ENCODE measurements at regions not wholly inside any gene's neighbourhood (a gene's known extent, or its start where the extent isn't known, plus 50 kb on each side); places are given as distances from the start of the nearest gene placed in this dataset.

DNA sequence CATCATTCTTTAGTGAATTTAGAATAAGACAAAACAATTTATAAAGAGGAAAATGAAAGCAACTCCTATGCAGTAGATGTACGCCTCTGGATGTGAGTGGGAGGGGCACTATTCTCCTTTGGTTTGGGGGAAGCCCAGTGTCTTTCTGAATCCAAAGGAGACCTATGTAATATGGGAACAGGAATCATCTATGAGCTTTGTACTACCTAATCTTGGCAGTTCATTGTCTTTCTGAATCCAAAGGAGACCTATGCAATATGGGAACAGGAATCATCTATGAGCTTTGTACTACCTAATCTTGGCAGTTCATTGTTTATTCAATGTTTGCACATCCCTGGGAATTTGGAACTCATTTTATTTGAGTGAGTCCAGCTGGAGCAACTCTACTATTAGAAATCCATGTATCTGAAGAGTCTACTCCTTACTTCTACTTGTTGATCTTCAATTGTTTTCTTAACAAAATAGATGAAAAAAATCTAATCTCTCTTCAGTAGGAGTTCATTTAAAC lies 401.1 kb upstream of the LRATD1 start:
- DNase-seq (ENCODE audit: low spot score) = no peak
- FAIRE-seq = no peak

DNA sequence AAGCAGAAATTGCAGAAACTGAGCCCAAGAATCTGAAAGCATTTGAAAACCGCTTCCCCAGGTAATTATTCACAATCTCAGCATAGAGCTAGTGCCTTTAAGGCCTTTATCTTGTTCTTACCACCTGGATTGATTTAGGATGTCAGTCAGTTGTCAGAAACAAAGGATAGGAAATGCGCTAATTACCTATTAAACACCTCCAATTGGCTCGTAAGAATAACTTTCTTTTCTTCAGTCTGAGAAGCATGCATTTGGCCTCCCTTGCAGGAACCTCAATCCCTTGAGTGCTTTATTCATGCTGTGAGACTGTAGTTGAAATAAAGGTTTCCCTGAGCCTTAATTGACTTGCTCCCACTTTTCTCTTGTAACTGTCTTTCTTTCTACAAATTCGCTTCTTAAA lies 400.3 kb upstream of the LRATD1 start:
- FAIRE-seq (no peak), DNase-seq (ENCODE audit: low spot score) (no peak)

DNA sequence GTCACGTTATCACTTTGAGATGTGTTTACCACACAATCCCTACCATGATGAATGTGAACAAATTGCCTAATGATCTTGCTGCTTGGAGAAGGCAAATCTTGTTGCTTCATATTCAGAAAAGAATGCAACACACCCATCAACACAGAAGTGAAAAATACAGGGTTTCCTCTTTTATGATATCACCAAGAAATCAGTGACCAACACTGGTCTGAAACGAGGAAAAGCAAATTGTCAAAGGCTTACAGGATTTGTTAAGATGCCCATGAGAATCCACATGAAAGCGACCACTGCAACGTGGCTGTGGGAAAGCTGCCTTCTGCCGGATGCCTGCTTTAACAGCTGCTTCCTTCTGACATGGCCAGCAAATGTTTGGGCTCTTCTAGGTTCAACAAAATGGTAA lies 397.6 kb upstream of the LRATD1 start:
- DNase-seq (ENCODE audit: low spot score) = no peak
- no peak for FAIRE-seq

DNA sequence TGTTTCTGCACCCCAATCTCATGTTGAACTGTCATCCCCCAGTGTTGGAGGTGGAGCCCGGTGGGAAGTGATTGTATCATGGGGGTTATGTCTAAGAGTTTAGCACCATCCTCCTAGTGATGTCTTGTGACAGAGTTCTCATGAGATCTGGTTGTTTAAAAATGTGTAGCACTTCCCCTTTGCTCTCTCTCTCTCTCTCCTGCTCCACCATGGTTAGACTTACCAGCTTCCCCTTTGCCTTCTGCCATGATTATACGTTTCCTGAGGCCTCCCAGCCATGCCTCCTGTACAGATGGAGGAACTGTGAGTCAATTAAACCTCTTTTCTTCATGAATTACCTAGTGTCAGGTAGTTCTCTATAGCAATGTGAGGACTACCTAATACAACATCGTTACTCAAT lies 396.9 kb upstream of the LRATD1 start:
- FAIRE-seq (no peak), DNase-seq (ENCODE audit: low spot score) (no peak)

DNA sequence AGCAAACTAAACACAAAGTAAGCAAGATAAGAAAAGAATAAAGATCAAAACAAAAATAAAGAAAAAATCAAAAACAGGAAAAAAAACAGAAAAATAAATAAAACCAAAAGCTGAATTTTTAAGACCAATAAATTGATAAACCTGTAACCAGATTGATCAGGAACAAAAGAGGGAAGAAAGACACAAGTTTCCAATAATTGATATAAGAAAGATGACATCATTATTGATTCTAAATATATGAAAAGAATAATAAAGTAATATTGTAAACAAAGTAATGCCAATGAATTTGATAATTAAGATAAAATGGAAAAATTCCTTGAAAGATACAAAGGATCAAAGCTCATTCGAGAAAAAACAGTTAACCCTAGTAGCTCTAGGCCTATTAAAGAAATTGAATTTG lies 394.6 kb upstream of the LRATD1 start:
- DNase-seq (ENCODE audit: low spot score) (no peak), FAIRE-seq (no peak)

DNA sequence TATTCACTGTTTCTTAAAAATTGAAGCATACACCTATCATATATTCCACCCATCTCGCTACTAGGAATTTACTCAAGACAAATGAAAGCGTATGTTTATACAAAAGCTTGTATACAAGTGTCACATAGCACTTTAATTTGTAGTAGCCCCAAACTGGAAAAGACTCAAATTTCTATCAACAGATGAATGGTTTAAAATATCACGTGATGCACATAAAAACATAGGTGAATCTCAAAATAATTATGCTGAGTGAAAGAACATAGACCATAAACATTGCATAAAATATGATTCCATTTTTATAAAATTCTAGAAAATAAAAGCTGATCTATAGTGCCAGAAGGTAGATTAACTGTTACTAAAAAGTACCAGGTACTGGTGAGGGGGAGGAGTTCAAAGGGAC lies 392.9 kb upstream of the LRATD1 start:
- FAIRE-seq (no peak), DNase-seq (ENCODE audit: low spot score) (no peak)

DNA sequence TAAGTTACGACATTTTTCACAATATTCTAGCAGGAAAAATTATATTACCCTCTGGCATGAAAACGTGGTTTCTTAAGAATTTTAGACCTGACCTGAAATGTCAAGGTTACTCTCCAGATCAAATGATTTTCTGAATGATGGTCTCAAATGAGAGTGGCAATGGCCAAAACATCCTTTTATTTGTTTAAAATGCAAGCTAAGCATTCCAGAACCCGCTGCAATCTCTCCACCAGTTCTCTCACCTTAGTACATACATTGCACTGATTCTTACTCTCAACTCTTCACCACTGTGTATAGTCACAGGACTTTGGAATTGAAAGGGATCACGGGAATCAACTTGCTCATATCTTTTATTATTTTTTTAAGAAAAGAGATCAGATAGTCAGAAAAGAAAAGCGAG lies 391.6 kb upstream of the LRATD1 start:
- FAIRE-seq (no peak), DNase-seq (ENCODE audit: low spot score) (no peak)

DNA sequence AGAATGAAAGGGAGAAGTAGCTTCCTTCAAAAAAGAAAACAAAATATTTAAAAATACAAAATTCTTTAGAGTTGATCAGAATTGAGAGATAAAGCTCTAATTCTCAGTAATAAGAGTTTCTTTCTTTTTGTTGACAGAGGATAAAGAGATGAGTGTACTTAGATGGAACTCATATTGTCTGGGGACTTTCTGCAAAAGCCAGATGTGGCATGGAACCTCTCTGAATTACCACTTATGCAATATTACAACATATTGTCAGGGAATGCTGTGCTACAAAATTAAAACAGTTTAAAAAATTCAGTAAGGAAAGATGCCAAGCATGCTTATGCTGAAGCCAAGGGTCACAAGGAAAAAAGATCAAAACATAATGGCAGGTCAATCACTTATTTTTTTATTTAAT lies 386.6 kb upstream of the LRATD1 start:
- FAIRE-seq = no peak
- DNase-seq (ENCODE audit: low spot score) = no peak

DNA sequence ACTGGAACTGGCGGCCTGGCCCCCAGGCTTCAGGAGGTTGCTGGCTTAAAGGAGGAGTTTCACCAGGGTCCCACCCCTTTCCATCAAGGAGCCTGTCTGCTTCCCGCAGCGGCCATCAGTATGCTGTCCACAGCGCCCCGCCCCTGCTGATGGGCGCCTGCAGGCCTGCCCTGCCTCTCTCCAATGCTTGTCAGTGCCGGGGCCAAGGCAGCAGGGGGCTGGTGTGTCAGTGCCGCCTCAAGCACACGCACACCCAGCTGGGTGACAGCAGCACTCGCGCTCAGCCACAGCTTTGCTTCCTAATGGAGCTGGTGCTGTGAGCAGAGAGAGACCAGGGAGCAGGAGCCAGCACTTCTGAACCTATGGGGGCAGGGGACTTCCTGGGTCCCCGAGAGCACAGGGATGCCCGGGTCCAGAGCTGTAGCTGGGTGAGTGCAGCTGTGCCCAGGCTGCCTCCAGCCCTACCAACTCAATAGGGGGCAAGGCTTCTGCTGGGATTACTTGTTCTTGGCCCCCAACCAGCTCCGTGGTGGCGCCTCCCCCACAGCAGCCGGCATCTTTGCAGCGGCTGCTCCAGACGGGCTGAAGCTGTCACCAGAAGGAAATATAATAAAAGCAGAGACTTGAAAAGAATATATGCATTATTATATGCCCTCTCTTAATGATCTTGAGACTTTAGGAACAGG lies 377.2 kb upstream of the LRATD1 start:
- DNase-seq (ENCODE audit: low spot score) = no peak
- FAIRE-seq = peak; percentile 66

DNA sequence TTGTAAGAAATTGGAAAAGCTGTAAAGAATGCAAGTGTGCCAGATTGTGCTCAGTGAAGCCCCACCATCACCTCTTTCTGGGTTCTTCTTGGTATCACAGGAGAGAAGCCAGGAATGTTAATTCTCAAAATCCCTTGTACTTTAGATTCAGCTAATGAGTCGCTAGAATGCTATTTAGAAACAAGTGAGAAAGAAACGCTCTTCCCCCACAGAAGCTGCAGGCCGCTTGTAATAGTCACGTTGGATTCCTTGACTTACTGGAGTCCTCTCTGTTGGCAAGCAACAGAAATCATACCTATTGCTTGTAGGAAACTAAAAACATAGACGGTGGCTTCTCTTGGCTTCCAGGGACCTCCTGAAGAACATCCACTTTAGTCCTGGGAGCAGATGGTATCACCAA lies 375.6 kb upstream of the LRATD1 start:
- DNase-seq (ENCODE audit: low spot score) = no peak
- FAIRE-seq = no peak

DNA sequence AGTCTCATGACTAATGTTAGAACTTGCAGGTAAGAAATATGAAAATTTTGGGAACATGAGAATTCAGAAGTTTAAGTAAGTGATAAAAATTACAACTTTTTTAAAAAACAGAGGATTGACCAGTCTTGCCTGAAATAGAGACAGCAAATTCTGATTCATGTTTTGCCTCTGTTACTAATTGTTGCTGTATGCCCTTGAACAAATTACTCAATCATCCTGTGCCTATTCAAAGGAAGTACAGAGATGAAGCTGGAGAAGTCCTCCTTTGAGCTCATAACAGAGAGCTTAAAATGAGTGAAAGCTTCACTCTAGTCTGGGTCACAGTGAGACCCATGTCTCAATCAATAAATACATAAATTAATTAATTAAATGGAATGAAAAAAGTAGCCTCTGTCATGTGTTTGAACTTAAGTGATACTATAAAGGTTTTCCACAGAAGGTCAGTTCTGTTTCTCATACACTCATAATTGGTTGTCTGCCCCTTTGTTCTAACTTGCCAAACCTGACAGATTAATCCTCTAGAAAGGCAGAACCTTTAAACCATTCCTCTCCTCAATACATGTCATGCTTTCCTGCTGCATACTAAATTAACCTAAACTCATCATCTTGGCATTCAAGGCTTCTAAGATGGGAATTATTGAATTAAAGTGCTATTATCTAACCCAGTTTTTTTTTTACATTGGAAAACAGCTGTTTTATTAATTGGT lies 374.6 kb upstream of the LRATD1 start:
- FAIRE-seq (no peak), DNase-seq (ENCODE audit: low spot score) (no peak)

DNA sequence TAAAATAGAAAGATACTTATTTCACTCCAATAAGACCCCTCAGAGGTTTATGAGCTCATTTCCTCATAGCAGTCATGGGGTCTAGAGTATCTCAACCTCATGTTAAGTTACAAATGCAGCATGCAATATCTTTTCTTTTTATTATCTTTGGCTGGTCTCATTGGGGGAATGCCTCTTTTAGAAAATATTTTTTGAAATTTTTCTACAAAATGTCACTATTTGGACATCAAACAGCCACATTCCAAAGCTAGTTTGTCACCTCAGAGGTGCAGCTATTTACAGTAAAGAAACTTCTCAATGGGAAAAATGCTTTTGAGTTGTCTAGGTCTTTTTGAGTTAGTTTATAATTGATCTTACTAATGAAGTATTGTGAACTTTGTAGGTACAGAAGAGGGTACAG lies 370.7 kb upstream of the LRATD1 start:
- DNase-seq (ENCODE audit: low spot score) = peak; percentile 11

DNA sequence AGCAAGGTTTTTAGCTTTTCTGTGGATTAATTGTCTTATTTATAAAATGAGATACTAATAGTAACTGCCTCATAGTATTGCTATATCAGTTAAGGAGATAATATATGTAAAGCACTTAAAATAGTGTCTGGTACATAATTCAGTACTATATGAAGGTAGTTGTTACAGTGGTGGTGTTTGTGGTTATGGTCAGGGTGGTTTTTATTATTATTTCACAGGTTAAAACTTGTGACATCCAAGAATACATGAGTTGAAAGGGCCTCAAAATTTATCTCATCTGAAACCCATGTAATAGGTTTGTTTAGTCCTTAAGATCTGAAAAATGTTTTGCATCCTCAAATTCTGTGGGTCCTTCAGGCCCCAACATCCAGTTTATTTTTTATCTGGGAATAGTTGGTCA lies 369.5 kb upstream of the LRATD1 start:
- no peak for FAIRE-seq
- DNase-seq (ENCODE audit: low spot score) = no peak

More for the DNA sequence above, 370.7 kb upstream of the LRATD1 start:
- no peak for FAIRE-seq

DNA sequence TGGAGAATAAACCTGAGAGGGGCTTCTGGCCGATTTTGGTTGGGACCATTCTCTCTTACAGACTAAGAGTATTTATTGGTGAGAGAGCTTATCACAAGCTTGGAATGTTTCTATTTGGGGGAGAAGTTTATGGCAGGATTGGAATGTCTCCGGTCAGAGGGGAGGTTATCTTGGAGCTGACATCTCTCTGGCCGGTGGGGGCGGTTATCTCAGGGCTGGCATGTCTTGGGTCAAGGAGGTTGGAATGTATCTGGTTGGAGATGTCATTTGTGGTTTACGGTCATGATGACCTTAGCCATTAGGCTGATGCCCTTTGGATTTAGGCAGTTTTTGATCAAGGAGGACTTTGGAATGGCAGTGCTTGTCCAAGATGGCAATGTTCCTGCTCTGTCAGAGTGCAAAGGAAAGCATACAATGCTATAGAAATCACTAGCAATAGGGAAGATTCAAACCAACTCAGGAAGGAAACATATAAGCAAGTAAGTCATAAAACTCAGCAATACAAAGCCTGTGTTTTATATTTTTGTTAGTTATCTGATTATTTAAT lies 362.4 kb upstream of the LRATD1 start:
- no peak for FAIRE-seq
- no peak for DNase-seq (ENCODE audit: low spot score)

DNA sequence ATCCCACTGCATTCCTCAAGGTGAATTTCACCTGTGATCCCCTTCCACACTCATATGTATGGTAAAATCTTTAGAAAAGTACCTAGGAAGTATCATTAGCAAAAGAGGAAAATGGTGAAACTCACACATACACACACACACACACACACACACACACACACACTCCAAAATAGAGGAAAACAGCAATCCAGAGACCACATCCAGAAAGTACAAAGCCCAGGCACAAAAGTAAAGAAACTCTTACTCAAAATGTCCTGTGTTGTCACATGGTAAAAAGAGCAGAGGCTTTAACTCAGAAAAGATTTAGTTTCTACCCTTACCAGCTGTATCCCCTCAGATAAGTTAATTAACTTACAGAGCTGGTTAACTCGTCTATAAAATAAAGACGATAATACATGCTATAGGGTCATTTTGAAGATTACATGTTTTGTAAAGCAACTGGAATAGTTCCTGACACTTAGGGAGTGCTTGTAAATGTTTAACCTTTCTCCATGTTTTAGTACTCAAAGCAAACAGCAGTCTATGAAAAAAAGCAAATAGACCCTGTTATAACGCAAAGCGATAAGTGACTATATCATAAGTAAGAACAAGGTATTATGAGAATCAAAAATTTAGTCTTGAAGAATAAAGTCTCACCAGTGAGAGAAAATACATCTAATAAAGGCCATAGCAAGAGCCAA lies 360.0 kb upstream of the LRATD1 start:
- FAIRE-seq (no peak), DNase-seq (ENCODE audit: low spot score) (no peak)

DNA sequence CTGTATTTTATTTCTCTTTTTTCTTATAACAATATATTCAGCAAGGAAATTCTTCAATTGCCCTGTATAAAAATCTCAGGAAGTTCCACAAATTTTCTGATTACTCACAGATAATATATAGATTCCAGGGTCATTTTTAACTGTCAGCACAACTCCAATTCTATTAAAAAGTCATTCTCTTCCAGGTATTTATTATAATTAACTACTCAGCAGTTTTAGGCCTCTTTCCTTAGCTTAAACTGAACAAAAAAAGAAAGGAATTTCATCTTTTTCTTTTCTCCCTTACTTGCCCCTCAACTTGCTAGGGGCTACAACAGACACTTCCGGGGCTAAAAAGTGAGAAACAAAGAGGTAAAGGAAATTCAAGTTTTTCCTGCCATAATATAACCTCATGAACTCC lies 358.9 kb upstream of the LRATD1 start:
- FAIRE-seq (no peak), DNase-seq (ENCODE audit: low spot score) (no peak)

DNA sequence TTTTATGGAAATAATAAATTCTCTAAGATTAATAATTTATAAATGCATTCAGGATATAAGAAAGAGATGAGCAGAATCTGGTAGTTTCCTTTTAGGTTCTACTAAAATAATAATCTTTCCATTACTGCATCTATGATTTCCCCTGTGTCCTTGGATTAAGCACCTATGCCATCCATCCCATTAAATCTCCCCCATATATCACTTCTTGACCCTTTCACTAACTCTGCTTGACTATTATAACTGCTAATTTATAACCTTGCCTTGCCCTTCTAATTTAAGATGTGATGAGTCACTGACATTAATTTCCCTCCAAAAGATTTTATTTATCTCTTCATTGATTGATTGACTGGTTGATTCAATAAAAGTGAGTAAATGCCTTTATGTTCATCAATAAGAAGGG lies 348.3 kb upstream of the LRATD1 start:
- no peak for FAIRE-seq
- DNase-seq (ENCODE audit: low spot score) = no peak

DNA sequence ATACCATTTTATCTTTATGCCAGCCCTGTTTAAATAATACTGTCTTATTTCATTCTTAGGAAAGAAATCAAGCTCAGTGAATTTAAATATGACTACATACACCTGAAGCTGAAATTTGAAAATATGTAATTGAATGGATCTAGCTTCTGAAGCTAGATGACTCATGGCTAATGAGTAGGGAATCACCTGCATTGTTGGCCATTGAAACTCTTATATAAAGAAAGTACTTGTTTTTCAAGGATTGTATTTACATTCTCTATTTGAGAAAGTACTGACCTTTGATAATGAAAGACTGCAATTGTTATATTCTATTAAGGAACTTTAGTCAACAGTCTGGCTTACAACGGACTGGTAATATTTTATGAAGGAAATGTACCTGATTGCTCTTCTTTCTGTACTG lies 346.7 kb upstream of the LRATD1 start:
- DNase-seq (ENCODE audit: low spot score) (no peak), FAIRE-seq (no peak)

DNA sequence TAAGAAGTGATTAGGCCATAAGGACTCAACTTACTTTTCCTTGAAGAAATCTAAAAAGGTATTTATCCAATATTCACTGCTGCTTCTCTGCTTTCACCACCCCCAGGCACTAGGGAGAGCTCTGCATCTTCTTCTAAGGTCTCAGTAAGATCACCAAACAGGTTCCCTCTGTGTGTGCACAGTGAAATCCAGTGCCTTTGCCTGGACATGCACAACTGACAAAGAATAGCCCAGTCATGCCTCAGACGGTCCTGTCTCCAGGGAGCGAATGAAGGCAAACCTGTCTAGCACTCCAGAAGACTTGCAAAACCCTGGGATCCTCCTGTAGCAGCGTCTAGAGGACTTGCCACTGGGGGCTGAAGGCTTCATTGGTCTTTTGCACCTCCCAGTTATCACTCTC lies 344.5 kb upstream of the LRATD1 start:
- DNase-seq (ENCODE audit: low spot score) (no peak), FAIRE-seq (no peak)

DNA sequence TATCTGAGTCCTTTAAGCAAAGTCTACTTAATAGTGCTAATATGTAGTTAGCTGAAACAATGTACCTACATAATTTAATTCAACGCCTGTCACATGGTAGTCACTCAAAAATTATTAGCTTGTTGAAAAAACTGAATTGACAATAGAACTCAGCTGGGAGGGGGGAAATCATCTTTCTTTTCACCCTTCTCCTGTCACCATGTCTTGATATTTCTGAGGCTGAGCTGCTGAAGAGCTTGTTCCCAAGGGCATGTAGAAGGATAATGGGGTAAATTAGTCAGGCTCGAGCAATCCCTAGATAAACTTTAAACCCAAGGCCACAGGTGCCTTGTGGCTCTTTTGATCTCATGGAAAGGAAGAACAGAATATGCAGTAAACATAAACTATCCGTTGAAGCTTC lies 339.6 kb upstream of the LRATD1 start:
- FAIRE-seq (no peak), DNase-seq (ENCODE audit: low spot score) (no peak)

DNA sequence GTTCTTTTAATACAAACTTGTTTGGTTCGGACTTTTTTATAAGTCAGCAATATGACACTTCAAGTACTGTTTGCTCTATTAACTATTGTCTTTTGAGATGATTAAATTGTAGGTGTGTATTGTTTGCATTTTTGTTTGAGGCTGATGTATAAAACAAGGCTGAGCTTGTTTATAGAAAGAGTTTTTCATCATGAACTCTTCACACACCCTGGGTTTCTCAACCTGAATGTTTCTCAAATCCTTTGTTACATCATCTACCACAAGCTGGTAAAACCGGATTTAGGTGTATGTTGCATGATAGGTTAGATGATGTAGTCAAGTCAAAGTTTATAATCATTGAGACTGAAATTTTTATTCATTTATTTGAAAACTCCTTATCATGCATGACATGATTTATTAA lies 335.2 kb upstream of the LRATD1 start:
- no peak for FAIRE-seq
- DNase-seq (ENCODE audit: low spot score) = no peak

DNA sequence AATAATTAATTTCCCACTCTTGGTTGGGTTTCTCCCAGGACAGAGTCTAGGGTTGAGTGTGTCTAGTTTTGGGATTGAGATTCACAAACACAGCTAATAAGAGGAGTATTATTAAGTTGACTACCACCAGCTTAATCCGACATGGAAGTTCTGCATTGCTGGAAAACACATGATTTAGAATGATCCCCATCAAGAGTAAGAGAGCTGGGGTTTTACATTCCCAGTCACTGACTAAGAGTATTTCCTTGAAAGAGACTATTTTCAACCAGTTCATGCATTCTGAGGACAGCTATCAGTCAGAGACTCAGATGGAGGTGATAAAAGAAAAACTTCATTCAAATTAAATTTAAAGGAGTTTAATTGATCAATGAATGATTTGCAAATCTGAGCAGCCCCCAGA lies 334.6 kb upstream of the LRATD1 start:
- no peak for FAIRE-seq
- DNase-seq (ENCODE audit: low spot score) = no peak

Measured in urothelium cell line (cell line).